Hepatocyte (in vitro differentiated cells): ENCODE measurements at regions not wholly inside any gene's neighbourhood (a gene's known extent, or its start where the extent isn't known, plus 50 kb on each side); places are given as distances from the start of the nearest gene placed in this dataset.

Source experiments
- DNase-seq: peaks from one replicate; pipeline ENCODE4 v3.0.0-alpha.2; 2016; ENCODE audit warnings: low spot score
- H2AFZ ChIP-seq: fragments of 200-600 bp; sonication (generic); 2 replicates; pipeline ENCODE4 v1.6.0; 2016; ENCODE audit warnings: antibody characterized with exemption, mild to moderate bottlenecking
- H3K27ac ChIP-seq: fragments of 200-600 bp; sonication (generic); 2 replicates; pipeline ENCODE4 v1.5.1; 2016; ENCODE audit warnings: mild to moderate bottlenecking
- H3K27me3 ChIP-seq: fragments of 200-600 bp; sonication (generic); 2 replicates; pipeline ENCODE4 v1.6.1; 2016
- H3K36me3 ChIP-seq: fragments of 200-600 bp; sonication (generic); replicated peaks from 2 replicates; pipeline ENCODE4 v1.5.1; 2016; ENCODE audit warnings: low read depth; ENCODE audit not compliant: insufficient read depth
- H3K4me1 ChIP-seq: fragments of 200-600 bp; sonication (generic); 2 replicates; pipeline ENCODE4 v1.5.1; 2016; ENCODE audit warnings: mild to moderate bottlenecking, moderate library complexity; ENCODE audit not compliant: insufficient read depth
- H3K4me2 ChIP-seq: fragments of 200-600 bp; sonication (generic); 2 replicates; pipeline ENCODE4 v1.6.0; 2016
- H3K4me3 ChIP-seq: fragments of 200-600 bp; sonication (generic); 2 replicates; pipeline ENCODE4 v1.5.1; 2016; ENCODE audit warnings: mild to moderate bottlenecking
- H3K79me2 ChIP-seq: fragments of 200-600 bp; sonication (generic); 2 replicates; pipeline ENCODE4 v1.6.0; 2017; ENCODE audit warnings: mild to moderate bottlenecking
- H3K9me2 ChIP-seq: fragments of 200-600 bp; sonication (generic); replicated peaks from 2 replicates; pipeline ENCODE4 v1.6.0; 2017; ENCODE audit warnings: mild to moderate bottlenecking; ENCODE audit not compliant: insufficient read depth
- H3K9me3 ChIP-seq: fragments of 200-600 bp; sonication (generic); 2 replicates; pipeline ENCODE4 v1.5.1; 2016; ENCODE audit warnings: low read depth, mild to moderate bottlenecking
- H4K20me1 ChIP-seq: fragments of 200-600 bp; sonication (generic); 2 replicates; pipeline ENCODE4 v1.6.0; 2016; ENCODE audit warnings: mild to moderate bottlenecking; ENCODE audit not compliant: insufficient read depth, poor library complexity, severe bottlenecking
- CTCF ChIP-seq: fragments of 200-600 bp; sonication (generic); IDR thresholded peaks from 2 replicates; pipeline ENCODE4 v1.5.1; 2016; ENCODE audit warnings: antibody characterized with exemption, mild to moderate bottlenecking; ENCODE audit not compliant: poor library complexity
- EZH2 ChIP-seq: fragments of 200-600 bp; sonication (generic); IDR thresholded peaks from 2 replicates; pipeline ENCODE4 v1.6.1; 2016; ENCODE audit warnings: antibody characterized with exemption, mild to moderate bottlenecking, borderline replicate concordance
- EZH2phosphoT487 ChIP-seq: fragments of 200-600 bp; sonication (generic); IDR thresholded peaks from one replicate; pipeline ENCODE4 v1.6.1; 2018; ENCODE audit warnings: antibody characterized with exemption, mild to moderate bottlenecking, low read depth, moderate library complexity; ENCODE audit not compliant: unreplicated experiment, severe bottlenecking
- WGBS: methylation state at CpG from one replicate; pipeline ENCODE4 v1.1.6; 2016; ENCODE audit warnings: low lambda C conversion rate; ENCODE audit errors: missing lambda C conversion rate; 5-methylcytosine and 5-hydroxymethylcytosine counted together

GRCh38 chr1:208977012-208977411, 606.5 kb upstream of the CAMK1G start:
- Histone ChIP-seq H3K36me3 (no peaks in the 10 kb centered on the region), H2AFZ (no peak overlapping the region), H3K4me2 (no peak overlapping the region), H4K20me1 (no peaks in the 10 kb centered on the region), H3K27ac (no peak overlapping the region), H3K9me3 (no peaks in the 10 kb centered on the region), H3K4me1 (no peaks in the 10 kb centered on the region), H3K27me3 (no peaks in the 10 kb centered on the region), H3K9me2 (no peaks in the 10 kb centered on the region), H3K79me2 (no peaks in the 10 kb centered on the region), H3K4me3 (no peak overlapping the region)
- no peak for TF ChIP-seq CTCF
- TF ChIP-seq EZH2phosphoT487, result no peak
- no peak for TF ChIP-seq EZH2
- DNase-seq, result no peak

DNA sequence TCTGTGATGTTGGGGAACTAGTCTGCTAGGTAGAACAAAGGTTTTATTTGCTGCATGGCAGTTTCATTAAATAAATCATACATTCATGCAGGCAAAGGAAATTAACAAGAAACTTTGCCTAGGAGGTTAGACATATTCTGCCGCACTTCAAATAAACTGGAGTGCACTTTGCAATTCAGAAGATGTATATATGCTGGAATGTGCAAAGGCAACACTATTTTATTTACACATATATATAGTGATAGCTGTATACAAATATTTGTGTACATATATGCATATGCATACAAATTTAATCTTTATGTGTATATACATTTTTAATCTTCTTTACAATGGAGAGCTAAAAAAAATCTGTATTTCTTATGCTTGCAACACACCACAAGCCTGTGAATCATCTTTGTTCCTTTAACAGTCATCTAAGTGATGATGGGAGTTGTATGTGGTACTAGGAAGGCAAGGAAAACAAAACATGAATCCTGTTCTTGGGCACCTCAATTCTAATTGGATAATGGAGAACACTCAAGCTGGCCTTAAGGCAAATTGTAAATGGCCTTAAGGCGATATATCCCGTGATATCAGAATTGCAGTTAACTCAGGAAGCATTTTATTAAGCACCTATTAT, 605.8 kb upstream of the CAMK1G start:
- Histone ChIP-seq H4K20me1 (no peaks in the 10 kb centered on the region), H2AFZ (no peak overlapping the region), H3K4me3 (no peak overlapping the region), H3K4me1 (no peaks in the 10 kb centered on the region), H3K9me3 (no peaks in the 10 kb centered on the region), H3K36me3 (no peaks in the 10 kb centered on the region), H3K27me3 (no peaks in the 10 kb centered on the region), H3K79me2 (no peaks in the 10 kb centered on the region), H3K27ac (no peak overlapping the region), H3K9me2 (no peaks in the 10 kb centered on the region), H3K4me2 (no peak overlapping the region)
- DNase-seq, result no peak
- 90% methylated on average over 3 of the region's 3 CpGs for WGBS
- TF ChIP-seq EZH2phosphoT487 (no peak), EZH2 (no peak), CTCF (no peak)

DNA sequence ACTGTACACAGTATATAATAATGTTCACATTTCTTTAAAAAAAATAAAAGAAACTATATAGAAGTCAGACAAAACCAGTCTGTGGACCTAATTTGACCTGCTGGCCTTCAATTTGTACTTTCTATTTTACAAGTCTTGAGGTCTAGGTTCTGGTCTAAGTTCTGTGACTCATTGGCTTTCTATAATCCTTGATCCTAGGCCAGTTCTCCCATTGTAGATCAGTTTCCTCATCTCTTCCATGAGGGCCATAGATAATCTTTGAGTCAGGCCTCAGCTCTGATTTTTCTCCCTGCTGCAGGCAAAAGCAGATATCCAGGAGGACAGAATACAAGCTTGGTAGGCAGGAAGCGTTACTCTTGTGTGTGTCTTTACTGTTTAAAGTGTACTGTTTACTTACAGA, 603.7 kb upstream of the CAMK1G start:
- no peak for DNase-seq
- no peaks in the 10 kb centered on the region for H3K27me3 ChIP-seq
- H3K27ac ChIP-seq, result no peak overlapping the region
- H3K4me3 ChIP-seq, result no peak overlapping the region
- H3K4me1 ChIP-seq, result no peaks in the 10 kb centered on the region
- WGBS, result 50% methylated on average over 1 of the region's 1 CpG
- H3K9me2 ChIP-seq, result no peaks in the 10 kb centered on the region
- H3K4me2 ChIP-seq, result no peak overlapping the region
- H3K9me3 ChIP-seq, result no peaks in the 10 kb centered on the region
- H3K36me3 ChIP-seq, result no peaks in the 10 kb centered on the region
- no peaks in the 10 kb centered on the region for H3K79me2 ChIP-seq
- TF ChIP-seq EZH2phosphoT487 (no peak), EZH2 (no peak), CTCF (no peak)
- no peaks in the 10 kb centered on the region for H4K20me1 ChIP-seq
- H2AFZ ChIP-seq, result no peak overlapping the region

GRCh38 chr1:208980605-208981004, 602.9 kb upstream of the CAMK1G start:
- no peak overlapping the region for H3K27ac ChIP-seq
- H3K27me3 ChIP-seq, result no peaks in the 10 kb centered on the region
- no peak overlapping the region for H3K4me2 ChIP-seq
- no peaks in the 10 kb centered on the region for H3K79me2 ChIP-seq
- H2AFZ ChIP-seq, result no peak overlapping the region
- H3K9me3 ChIP-seq, result no peaks in the 10 kb centered on the region
- H3K4me1 ChIP-seq, result no peaks in the 10 kb centered on the region
- 86% methylated on average over 1 of the region's 1 CpG for WGBS
- DNase-seq, result no peak
- TF ChIP-seq EZH2phosphoT487 (no peak), CTCF (no peak), EZH2 (no peak)
- no peaks in the 10 kb centered on the region for H4K20me1 ChIP-seq
- no peaks in the 10 kb centered on the region for H3K36me3 ChIP-seq
- H3K4me3 ChIP-seq, result no peak overlapping the region
- no peaks in the 10 kb centered on the region for H3K9me2 ChIP-seq
